GM21526 (cell line): ENCODE measurements at regions not wholly inside any gene's neighbourhood (a gene's known extent, or its start where the extent isn't known, plus 50 kb on each side); places are given as distances from the start of the nearest gene placed in this dataset.
"Not testable (repeated sequence)": the region's sequence is repeated elsewhere in the genome, so short reads cannot be mapped to it uniquely, and the experiment has no call there.

Experiments
- ATAC-seq: cut with Tn5 transposase; IDR thresholded peaks from one replicate; pipeline ENCODE4 v1.9.1; 2021; ENCODE audit warnings: moderate library complexity; ENCODE audit not compliant: unreplicated experiment, low FRiP score

- ATAC-seq, result no peak
Observed at GRCh38 chr20:19833395-19833794, 75.3 kb downstream of the RIN2 start.

GRCh38 chr20:19834287-19834686 is 76.2 kb downstream of the RIN2 start:
- ATAC-seq, result no peak

- ATAC-seq, result no peak
Observed at GRCh38 chr20:19834783-19835182, 76.7 kb downstream of the RIN2 start.

GRCh38 chr20:19835533-19836222 is 77.6 kb downstream of the RIN2 start:
- ATAC-seq, result no peak

GRCh38 chr20:19838468-19838867 is 80.4 kb downstream of the RIN2 start:
- ATAC-seq, result no peak

GRCh38 chr20:19839053-19839452 is 81.0 kb downstream of the RIN2 start:
- no peak for ATAC-seq

GRCh38 chr20:19840111-19840710 is 82.2 kb downstream of the RIN2 start:
- no peak for ATAC-seq

- ATAC-seq, result no peak
Observed at GRCh38 chr20:19841740-19842139, 83.7 kb downstream of the RIN2 start.

- not testable (repeated sequence) for ATAC-seq
Observed at GRCh38 chr20:19844850-19845249, 86.8 kb downstream of the RIN2 start.

GRCh38 chr20:19847383-19847782 is 89.3 kb downstream of the RIN2 start:
- no peak for ATAC-seq

- ATAC-seq, result no peak
Observed at GRCh38 chr20:19849341-19850197, 91.5 kb downstream of the RIN2 start.

GRCh38 chr20:19850198-19850533 is 92.1 kb downstream of the RIN2 start:
- ATAC-seq, result no peak

GRCh38 chr20:19851861-19852260 is 93.8 kb downstream of the RIN2 start:
- no peak for ATAC-seq

- no peak for ATAC-seq
Observed at GRCh38 chr20:19855416-19855815, 97.4 kb downstream of the RIN2 start.

- ATAC-seq, result no peak
Observed at GRCh38 chr20:19858466-19859371, 100.7 kb downstream of the RIN2 start.

GRCh38 chr20:19859444-19859843 is 101.4 kb downstream of the RIN2 start:
- ATAC-seq, result no peak

GRCh38 chr20:19860737-19861136 is 102.7 kb downstream of the RIN2 start:
- no peak for ATAC-seq

GRCh38 chr20:19861147-19861759 is 103.2 kb downstream of the RIN2 start:
- ATAC-seq, result no peak

GRCh38 chr20:19864130-19864529 is 106.1 kb downstream of the RIN2 start:
- no peak for ATAC-seq

- ATAC-seq, result no peak
Observed at GRCh38 chr20:19866070-19866469, 108.0 kb downstream of the RIN2 start.
